Stimulated activated CD4-positive, alpha-beta T cell treated with anti-CD3 and anti-CD28 coated beads, Interleukin-1b, Interleukin-23, amount 100 ng/mL, for 24 hours (primary cell): ENCODE measurements at regions not wholly inside any gene's neighbourhood (a gene's known extent, or its start where the extent isn't known, plus 50 kb on each side); places are given as distances from the start of the nearest gene placed in this dataset.
"Not testable (repeated sequence)": the region's sequence is repeated elsewhere in the genome, so short reads cannot be mapped to it uniquely, and the experiment has no call there.

Experiments
- DNase-seq, 4 experiments: peaks; one replicate each; pipeline ENCODE4 v3.0.0-alpha.2; 2020; ENCODE audit warnings: low read depth in 4 of 4, low spot score in 1 of 4

- DNase-seq: no peak
Observed at GRCh38 chr6:67792996-67793395, 842.1 kb upstream of the ADGRB3 start.

- DNase-seq: no peak
Observed at GRCh38 chr6:67790569-67790968, 844.5 kb upstream of the ADGRB3 start.

DNA sequence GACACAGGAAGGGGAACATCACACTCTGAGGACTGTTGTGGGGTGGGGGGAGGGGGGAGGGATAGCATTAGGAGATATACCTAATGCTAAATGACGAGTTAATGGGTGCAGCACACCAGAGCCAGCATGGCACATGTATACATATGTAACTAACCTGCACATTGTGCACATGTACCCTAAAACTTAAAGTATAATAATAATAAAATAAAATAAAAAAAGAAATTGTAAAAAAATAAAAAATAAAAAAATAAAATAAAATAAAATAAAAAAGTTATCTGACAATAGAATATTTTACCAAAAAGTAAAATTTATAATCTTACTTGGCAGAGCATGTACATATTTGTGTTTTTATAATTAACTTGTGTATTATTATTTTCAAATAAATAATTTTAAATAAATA, 848.0 kb upstream of the ADGRB3 start:
- not testable (repeated sequence) for DNase-seq

- no peak for DNase-seq
Observed at GRCh38 chr6:67779876-67780275, 855.2 kb upstream of the ADGRB3 start.

DNA sequence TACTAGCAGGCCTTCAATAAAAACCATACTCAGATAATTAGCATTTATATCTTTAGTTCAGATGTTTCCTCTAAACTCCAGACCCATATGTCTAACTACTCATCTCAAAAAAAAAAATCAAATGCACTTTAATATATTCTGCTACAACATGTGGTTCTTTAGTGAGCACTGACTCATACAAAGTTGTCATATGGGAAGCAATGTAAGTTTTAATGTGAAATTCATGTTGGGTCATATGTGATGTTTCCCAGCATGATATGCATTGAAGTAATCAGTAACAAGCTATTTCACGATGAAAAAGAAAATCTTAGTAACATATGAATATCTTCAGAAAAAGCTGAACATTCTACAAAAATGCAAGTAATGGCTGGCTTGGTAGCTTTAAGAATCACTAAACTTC, 859.7 kb upstream of the ADGRB3 start:
- DNase-seq: no peak

DNA sequence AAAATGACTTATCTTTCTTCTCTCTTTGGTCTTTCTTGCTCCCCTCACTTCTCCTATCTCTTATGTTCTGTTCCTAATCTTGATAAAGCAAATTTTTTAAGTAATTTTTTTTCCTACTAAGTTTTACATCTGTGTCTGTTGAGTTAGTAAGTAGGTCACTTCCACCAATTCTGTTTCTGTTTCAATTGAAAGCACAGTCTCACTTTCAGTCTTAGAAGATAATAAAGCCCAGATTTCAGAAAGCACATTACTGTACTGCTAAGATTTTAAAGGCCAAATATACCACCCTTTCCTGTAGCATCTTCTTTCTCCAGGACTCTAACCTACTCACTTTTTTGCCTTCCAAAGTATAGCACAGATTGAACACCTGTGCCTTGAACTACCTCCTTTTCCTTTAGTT, 866.1 kb upstream of the ADGRB3 start:
- DNase-seq: no peak

DNA sequence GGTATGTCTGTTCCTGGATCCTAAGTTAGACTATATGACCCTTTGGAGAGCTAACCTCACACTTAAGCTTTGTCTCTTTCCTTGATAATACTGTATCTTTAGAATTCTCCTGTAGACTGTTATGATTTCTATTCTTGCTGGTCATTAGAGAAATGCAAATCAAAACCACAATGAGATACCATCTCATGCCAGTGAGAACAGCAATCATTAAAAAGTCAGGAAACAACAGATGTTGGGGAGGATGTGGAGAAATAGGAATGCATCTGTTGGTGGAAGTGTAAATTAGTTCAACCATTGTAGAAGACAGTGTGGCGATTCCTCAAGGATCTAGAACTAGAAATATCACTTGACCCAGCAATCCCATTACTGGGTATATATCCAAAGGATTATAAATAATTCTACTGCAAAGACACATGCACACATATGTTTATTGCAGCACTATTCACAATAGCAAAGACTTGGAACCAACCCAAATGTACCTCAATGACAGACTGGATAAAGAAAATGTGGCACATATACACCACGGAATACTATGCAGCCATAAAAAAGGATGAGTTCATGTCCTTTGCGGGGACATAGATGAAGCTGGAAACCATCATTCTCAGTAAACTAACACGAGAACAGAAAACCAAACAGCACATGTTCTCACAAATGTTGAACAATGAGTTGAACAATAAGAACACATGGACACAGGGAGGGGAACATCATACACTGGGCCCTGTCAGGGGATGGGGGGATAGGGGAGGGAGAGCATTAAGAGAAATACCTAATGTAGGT, 867.8 kb upstream of the ADGRB3 start:
- DNase-seq: not testable (repeated sequence)

DNA sequence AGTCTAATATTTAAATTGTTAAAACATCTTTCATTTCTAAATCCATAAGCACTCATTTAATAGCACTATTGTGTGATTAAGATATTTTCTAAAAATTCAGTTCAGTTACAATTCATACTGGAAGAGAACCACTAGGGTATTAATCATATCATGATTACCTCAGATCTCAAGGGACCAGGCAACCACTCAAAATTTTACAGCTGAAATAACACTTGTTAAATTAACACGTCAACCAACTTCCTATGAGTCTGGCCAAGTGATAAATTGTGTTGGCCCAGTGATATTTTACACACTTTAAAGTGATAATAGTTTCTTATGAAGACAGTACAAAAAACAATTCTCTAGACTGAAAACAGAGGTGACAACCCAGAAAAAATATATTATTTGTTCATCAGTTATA, 869.0 kb upstream of the ADGRB3 start:
- DNase-seq: no peak

DNA sequence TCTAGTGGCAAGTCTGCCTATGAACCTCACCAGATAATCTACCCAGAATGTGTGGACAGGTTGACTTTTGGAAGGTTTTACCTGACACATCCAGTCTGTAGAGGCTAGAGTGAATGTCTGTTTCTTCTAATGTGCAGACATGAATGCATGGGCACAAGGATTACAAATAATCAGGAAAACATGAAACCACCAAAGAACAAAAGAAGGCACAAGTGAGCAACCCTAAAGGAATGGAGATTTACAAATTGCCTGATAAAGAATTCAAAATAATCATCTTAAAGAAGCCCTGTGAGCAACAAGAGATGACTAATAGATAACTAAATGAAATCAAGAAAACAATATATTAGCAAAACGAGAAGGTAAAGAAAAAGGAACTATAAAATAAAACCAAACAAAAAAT, 876.1 kb upstream of the ADGRB3 start:
- no peak for DNase-seq

DNA sequence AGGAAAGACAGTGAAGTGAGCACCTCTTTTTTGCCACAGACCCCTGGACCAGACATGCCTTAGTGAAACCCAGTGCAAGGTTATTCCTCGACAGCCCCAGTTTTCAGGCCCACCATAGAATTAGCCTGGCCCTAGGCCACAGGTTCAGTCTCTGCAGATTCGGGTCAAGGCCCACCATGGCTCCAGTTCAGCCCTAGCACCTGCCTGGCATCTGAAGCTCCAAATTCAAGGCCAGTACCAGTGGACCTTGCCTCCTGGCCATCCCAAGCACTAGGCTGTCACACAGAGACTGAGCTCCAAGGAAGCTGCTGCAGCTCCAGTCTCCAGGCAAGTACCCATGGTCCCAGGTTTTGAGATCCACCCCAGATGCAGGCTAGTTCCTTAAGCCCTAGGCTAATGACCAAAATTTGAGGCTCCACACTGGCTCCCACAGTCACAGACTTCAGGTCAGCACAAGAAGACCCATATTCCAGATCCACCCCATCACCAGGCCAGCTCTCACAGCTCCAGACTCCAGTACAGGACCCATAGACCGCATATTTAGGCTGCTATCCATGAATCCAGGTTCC, 877.5 kb upstream of the ADGRB3 start:
- no peak for DNase-seq

- DNase-seq: no peak
Observed at GRCh38 chr6:67748521-67748920, 886.6 kb upstream of the ADGRB3 start.

GRCh38 chr6:67736816-67737215, 898.3 kb upstream of the ADGRB3 start:
- DNase-seq: no peak

DNA sequence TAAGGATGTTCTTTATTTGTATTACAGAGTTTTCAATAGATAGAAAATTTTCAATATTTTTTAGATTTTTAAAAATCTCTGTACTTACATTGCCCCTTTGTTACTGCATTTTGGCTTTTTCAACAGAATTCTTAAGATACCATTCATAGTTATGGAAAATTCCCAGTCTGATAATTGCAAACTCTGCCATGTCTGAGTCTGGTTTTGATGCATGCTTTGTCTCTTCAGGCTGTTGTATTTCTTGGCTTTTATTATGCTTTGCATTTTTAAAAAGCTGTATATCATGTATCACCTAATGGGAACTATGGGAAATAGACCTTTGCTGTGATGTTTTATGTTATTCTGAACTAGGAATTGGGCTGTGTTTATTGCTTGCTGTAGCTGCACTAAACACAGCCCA, 898.9 kb upstream of the ADGRB3 start:
- no peak for DNase-seq

GRCh38 chr6:67735623-67736022, 899.5 kb upstream of the ADGRB3 start:
- DNase-seq: no peak

- DNase-seq: no peak
Observed at GRCh38 chr6:67722861-67723261, 912.2 kb upstream of the ADGRB3 start.

- DNase-seq: no peak
Observed at GRCh38 chr6:67717281-67717680, 917.8 kb upstream of the ADGRB3 start.

DNA sequence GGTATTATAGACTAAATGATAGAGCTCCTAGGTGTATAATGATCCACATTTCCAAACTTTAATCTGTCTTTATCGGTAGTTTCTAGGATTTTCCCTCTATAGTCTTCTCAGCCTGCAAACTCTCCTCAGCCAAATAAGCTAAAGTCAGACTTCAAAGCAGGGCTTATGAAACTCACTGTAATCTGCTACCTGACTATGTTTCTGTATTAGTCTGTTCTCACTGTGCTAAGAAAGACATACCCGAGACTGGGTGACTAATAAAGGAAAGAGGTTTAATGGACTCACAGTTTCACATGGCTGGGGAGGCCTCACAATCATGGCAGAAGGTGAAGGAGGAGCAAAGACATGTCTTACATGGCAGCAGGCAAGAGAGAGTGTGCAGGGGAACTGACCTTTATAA, 928.7 kb upstream of the ADGRB3 start:
- no peak for DNase-seq

GRCh38 chr6:67698534-67698933, 936.5 kb upstream of the ADGRB3 start:
- DNase-seq: no peak

DNA sequence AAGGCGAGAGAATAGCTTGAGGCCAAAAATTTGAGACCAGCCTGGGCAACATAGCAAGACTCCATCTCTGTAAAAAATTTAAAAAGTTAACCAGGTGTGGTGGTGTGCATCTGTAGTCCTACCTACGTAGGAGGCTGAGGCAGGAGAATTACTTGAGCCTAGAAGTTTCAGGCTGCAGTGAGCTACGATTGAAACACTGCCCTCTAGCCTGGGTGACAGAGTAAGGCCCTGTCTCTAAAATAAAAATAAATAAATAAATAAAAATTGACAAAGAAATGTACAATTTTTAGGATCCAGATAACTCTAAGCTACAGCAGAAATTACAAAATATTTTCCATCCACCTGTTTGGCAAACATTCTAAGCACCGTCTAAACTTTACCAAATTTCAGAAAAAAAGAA, 941.0 kb upstream of the ADGRB3 start:
- no peak for DNase-seq

DNA sequence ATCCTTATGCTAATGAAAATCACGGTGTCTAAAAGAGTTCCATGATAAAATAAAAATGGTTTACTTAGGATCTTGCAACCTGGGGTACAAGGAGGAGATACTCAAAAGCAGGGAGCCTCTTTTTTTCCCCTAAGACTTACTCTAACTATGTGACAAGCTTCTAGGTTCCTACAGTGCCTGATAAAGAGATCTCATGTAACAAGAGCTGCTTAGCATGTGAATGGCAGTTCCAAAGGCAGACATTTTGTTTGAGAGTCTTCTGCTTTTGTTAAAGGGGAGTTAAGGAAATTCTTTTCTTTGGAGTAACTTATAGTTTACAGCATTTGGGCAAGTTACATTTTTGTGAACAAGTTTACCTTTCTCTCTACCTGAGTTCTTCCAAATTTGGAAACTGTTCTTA, 945.8 kb upstream of the ADGRB3 start:
- no peak for DNase-seq

DNA sequence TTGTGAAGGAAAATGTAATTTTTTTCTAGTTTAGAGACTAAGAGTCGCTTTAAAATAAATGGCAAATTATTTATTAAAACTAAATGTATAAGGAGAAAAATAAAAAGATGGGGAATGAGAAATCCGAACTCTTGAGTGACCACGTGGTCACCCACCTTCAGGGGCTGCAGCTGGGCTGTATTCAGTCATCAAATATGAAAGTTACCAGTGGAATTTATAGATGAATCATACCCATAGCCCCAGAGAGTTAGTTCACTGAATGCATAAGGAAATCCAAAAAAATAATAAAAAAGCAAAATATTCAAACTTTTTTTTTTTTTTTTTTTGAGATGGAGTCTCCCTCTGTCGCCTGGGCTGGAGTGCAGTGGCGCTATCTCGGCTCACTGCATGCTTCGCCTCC, 947.7 kb upstream of the ADGRB3 start:
- DNase-seq: no peak

GRCh38 chr6:67686225-67686624, 948.9 kb upstream of the ADGRB3 start:
- DNase-seq: not testable (repeated sequence)

GRCh38 chr6:67683960-67684359, 951.1 kb upstream of the ADGRB3 start:
- DNase-seq: no peak
